Activated gamma-delta T cell treated with anti-CD3 and anti-CD28 coated beads, Interleukin-2, amount 50 U/mL, for 16 hours (primary cell): ENCODE measurements at regions not wholly inside any gene's neighbourhood (a gene's known extent, or its start where the extent isn't known, plus 50 kb on each side); places are given as distances from the start of the nearest gene placed in this dataset.

Experiments used
- DNase-seq: peaks from one replicate; pipeline ENCODE4 v3.0.0-alpha.2; 2020; ENCODE audit warnings: low read depth

DNA sequence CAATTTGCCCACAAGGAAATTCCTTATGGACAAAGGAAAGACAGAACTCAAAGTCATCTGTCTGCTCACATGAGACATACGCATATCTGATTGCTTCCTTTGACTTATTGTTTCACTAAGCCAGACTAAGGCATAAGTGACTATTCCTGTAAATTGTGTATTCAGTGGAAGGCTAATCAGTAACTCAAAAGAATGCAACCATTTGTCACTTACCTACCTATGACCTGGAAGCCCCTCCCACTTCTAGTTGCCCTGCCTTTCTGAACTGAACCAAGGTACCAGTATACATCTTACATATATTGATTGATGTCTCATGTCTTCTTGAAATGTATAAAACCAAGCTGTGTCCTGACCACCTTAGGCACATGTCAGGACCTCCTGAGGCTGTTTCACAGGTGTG, 53.5 kb upstream of the PROK2 start:
- DNase-seq: no peak
